H1 (cell line): ENCODE measurements at regions not wholly inside any gene's neighbourhood (a gene's known extent, or its start where the extent isn't known, plus 50 kb on each side); places are given as distances from the start of the nearest gene placed in this dataset.

Source experiments
- ATF3 ChIP-seq: IDR thresholded peaks from 2 replicates; pipeline ENCODE4 v1.6.1; 2011; ENCODE audit warnings: low read depth, mild to moderate bottlenecking, low read length; ENCODE audit not compliant: insufficient read depth
- CBX5 ChIP-seq: fragments of 300-800, 300-1000 bp; sonication (generic); IDR thresholded peaks from 2 replicates; pipeline ENCODE4 v1.7.1; 2016; ENCODE audit warnings: antibody characterized with exemption, low read length, low read depth
- CHD7 ChIP-seq: fragments of 300-600 bp; sonication (generic); IDR thresholded peaks from 2 replicates; pipeline ENCODE4 v1.7.1; 2012; ENCODE audit warnings: low read length, moderate library complexity, mild to moderate bottlenecking, inconsistent platforms; ENCODE audit not compliant: insufficient replicate concordance
- CTCF ChIP-seq, 3 experiments: IDR thresholded peaks; 1 replicate in 2 of 3; 2 replicates in 1 of 3; pipeline versions ENCODE4 v1.5.1 to v1.6.1; 2011; ENCODE audit warnings: low read length in 3 of 3, mild to moderate bottlenecking in 3 of 3, inconsistent platforms in 2 of 3, low read depth in 1 of 3, moderate library complexity in 1 of 3; ENCODE audit not compliant: insufficient read depth in 1 of 3; ENCODE audit errors: control extremely low read depth in 1 of 3
- FOSL1 ChIP-seq: IDR thresholded peaks from 2 replicates; pipeline ENCODE4 v1.6.1; 2011; ENCODE audit warnings: mild to moderate bottlenecking, low read depth, low read length, moderate library complexity; ENCODE audit not compliant: insufficient read depth
- NANOG ChIP-seq: IDR thresholded peaks from 2 replicates; pipeline ENCODE4 v1.6.1; 2011; ENCODE audit warnings: low read length, low read depth, mild to moderate bottlenecking, inconsistent platforms; ENCODE audit not compliant: insufficient read depth, poor library complexity, severe bottlenecking
- TBP ChIP-seq: IDR thresholded peaks from 2 replicates; pipeline ENCODE4 v1.6.1; 2011; ENCODE audit warnings: low read depth, low read length, improper control_type of control experiment
- ZNF274 ChIP-seq: IDR thresholded peaks from 2 replicates; pipeline ENCODE4 v1.7.0; 2012; ENCODE audit warnings: low read length, borderline replicate concordance; ENCODE audit errors: extremely low read depth

GRCh38 chr3:96331341-96331740 lies 483.1 kb upstream of the EPHA6 start (continued):
- TF ChIP-seq CHD7 (no peak), CBX5 (no peak), CTCF (IDR thresholded peaks at IDR 0.05; ENCODE audit: control extremely low read depth in 1 of 3, insufficient read depth in 1 of 3, low read depth in 1 of 3, low read length in 3 of 3) (peak in 2 of 3 experiments; percentile 13 to 28; a peak in 2 of 4 replicates), NANOG (no peak), FOSL1 (no peak), ZNF274 (no peak), ATF3 (no peak), TBP (no peak)
